ENCODE measurements at regions not wholly inside any gene's neighbourhood (a gene's known extent, or its start where the extent isn't known, plus 50 kb on each side); places are given as distances from the start of the nearest gene placed in this dataset.

DNA sequence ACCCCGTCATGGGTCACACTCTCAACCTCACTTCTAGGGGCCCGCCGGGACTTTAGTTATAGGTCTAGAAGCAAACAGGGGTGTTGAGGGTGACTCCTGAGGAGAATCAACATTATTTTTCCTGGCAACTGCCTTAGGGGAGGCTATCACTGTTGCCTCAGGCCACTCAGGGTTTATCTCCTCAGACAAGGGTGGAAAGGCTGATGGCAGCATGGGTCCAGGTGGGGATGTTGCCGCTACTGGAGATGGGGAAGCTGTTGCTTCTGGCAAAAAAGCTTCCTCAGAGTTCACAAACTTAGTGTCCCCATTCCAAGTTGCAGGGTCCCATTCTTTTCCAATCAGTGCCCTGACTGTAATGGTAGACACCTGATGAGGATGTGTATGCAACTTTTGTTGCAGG lies 467.4 kb upstream of the RGS6 start:
- no peaks in the 10 kb centered on the region for H3K36me3 ChIP-seq (ENCODE audit: control insufficient read depth in 4 of 4, insufficient read depth in 3 of 4, low read depth in 1 of 4, low read length in 3 of 4)
- no peak overlapping the region for H3K9ac ChIP-seq (ENCODE audit: low read depth in 1 of 2, low read length in 2 of 2)
- DNase-seq (ENCODE audit: low spot score): no peak
- no peak overlapping the region for H3K4me3 ChIP-seq (ENCODE audit: low read depth in 1 of 3, low read length in 3 of 3)
- TF ChIP-seq, protein P1, sequence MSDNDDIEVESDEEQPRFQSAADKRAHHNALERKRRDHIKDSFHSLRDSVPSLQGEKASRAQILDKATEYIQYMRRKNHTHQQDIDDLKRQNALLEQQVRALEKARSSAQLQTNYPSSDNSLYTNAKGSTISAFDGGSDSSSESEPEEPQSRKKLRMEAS (IDR thresholded peaks at IDR 0.05): no peak
- TF ChIP-seq, protein P2, sequence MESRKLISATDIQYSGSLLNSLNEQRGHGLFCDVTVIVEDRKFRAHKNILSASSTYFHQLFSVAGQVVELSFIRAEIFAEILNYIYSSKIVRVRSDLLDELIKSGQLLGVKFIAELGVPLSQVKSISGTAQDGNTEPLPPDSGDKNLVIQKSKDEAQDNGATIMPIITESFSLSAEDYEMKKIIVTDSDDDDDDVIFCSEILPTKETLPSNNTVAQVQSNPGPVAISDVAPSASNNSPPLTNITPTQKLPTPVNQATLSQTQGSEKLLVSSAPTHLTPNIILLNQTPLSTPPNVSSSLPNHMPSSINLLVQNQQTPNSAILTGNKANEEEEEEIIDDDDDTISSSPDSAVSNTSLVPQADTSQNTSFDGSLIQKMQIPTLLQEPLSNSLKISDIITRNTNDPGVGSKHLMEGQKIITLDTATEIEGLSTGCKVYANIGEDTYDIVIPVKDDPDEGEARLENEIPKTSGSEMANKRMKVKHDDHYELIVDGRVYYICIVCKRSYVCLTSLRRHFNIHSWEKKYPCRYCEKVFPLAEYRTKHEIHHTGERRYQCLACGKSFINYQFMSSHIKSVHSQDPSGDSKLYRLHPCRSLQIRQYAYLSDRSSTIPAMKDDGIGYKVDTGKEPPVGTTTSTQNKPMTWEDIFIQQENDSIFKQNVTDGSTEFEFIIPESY (IDR thresholded peaks at IDR 0.05): no peak
- TF ChIP-seq YY1 (IDR thresholded peaks at IDR 0.05): no peak
- no peak for TF ChIP-seq FOXA1 (IDR thresholded peaks at IDR 0.05)
- no peak for TF ChIP-seq FOXA2 (IDR thresholded peaks at IDR 0.05)
- TF ChIP-seq, protein P3, sequence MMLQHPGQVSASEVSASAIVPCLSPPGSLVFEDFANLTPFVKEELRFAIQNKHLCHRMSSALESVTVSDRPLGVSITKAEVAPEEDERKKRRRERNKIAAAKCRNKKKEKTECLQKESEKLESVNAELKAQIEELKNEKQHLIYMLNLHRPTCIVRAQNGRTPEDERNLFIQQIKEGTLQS (IDR thresholded peaks at IDR 0.05): no peak
- TF ChIP-seq, protein P4, sequence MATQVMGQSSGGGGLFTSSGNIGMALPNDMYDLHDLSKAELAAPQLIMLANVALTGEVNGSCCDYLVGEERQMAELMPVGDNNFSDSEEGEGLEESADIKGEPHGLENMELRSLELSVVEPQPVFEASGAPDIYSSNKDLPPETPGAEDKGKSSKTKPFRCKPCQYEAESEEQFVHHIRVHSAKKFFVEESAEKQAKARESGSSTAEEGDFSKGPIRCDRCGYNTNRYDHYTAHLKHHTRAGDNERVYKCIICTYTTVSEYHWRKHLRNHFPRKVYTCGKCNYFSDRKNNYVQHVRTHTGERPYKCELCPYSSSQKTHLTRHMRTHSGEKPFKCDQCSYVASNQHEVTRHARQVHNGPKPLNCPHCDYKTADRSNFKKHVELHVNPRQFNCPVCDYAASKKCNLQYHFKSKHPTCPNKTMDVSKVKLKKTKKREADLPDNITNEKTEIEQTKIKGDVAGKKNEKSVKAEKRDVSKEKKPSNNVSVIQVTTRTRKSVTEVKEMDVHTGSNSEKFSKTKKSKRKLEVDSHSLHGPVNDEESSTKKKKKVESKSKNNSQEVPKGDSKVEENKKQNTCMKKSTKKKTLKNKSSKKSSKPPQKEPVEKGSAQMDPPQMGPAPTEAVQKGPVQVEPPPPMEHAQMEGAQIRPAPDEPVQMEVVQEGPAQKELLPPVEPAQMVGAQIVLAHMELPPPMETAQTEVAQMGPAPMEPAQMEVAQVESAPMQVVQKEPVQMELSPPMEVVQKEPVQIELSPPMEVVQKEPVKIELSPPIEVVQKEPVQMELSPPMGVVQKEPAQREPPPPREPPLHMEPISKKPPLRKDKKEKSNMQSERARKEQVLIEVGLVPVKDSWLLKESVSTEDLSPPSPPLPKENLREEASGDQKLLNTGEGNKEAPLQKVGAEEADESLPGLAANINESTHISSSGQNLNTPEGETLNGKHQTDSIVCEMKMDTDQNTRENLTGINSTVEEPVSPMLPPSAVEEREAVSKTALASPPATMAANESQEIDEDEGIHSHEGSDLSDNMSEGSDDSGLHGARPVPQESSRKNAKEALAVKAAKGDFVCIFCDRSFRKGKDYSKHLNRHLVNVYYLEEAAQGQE (IDR thresholded peaks at IDR 0.05): no peak
- no peak for TF ChIP-seq HNF4G (IDR thresholded peaks at IDR 0.05)
- TF ChIP-seq, protein P5, sequence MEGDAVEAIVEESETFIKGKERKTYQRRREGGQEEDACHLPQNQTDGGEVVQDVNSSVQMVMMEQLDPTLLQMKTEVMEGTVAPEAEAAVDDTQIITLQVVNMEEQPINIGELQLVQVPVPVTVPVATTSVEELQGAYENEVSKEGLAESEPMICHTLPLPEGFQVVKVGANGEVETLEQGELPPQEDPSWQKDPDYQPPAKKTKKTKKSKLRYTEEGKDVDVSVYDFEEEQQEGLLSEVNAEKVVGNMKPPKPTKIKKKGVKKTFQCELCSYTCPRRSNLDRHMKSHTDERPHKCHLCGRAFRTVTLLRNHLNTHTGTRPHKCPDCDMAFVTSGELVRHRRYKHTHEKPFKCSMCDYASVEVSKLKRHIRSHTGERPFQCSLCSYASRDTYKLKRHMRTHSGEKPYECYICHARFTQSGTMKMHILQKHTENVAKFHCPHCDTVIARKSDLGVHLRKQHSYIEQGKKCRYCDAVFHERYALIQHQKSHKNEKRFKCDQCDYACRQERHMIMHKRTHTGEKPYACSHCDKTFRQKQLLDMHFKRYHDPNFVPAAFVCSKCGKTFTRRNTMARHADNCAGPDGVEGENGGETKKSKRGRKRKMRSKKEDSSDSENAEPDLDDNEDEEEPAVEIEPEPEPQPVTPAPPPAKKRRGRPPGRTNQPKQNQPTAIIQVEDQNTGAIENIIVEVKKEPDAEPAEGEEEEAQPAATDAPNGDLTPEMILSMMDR (IDR thresholded peaks at IDR 0.05; ENCODE audit: low read depth, low read length, missing input control): no peak
- TF ChIP-seq RAD21 (IDR thresholded peaks at IDR 0.05): no peak
- no peak for TF ChIP-seq RXRA (IDR thresholded peaks at IDR 0.05)
- no peak for TF ChIP-seq HNF4A (conservative IDR thresholded peaks at IDR 0.05)
- TF ChIP-seq GABPA (IDR thresholded peaks at IDR 0.05 in 1 of 2, conservative IDR thresholded peaks at IDR 0.05 in 1 of 2): no peak
- TF ChIP-seq TAF1 (conservative IDR thresholded peaks at IDR 0.05): no peak
- TF ChIP-seq NR2F2 (IDR thresholded peaks at IDR 0.05): no peak
- no peaks in the 10 kb centered on the region for H3K9me3 ChIP-seq (ENCODE audit: control insufficient read depth in 4 of 4, low read length in 3 of 4)
- WGBS: 99% methylated on average over 4 of the region's 4 CpGs
- H3K4me1 ChIP-seq (ENCODE audit: control insufficient read depth in 4 of 4, insufficient read depth in 4 of 4, low read length in 3 of 4): no peaks in the 10 kb centered on the region
- H3K27me3 ChIP-seq (ENCODE audit: control insufficient read depth in 4 of 4, insufficient read depth in 4 of 4, low read length in 3 of 4): no peaks in the 10 kb centered on the region
- H3K27ac ChIP-seq (ENCODE audit: low read depth in 1 of 2, low read length in 2 of 2): no peak overlapping the region

DNA sequence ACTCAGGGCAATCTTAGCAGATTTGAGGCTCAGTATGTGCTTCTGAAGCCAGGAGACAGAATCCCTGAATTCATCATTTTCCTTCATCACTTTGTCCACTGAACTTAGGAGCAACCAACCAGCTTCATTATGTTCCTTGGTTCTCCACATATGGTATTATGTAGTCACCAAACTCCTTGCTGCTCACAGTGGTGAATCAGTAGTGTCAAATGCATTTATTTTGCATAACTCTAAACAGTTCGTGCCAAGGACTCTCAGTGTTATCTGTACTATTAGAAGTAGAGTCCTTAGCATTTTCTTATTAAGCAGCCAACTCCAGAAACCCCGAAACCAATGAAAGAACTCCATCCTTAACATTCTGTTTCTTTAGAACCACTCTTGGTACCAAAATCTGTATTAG lies 466.9 kb upstream of the RGS6 start:
- no peaks in the 10 kb centered on the region for H3K9me3 ChIP-seq (ENCODE audit: control insufficient read depth in 4 of 4, low read length in 3 of 4)
- H3K36me3 ChIP-seq (ENCODE audit: control insufficient read depth in 4 of 4, insufficient read depth in 3 of 4, low read depth in 1 of 4, low read length in 3 of 4): no peaks in the 10 kb centered on the region
- no peak overlapping the region for H3K4me3 ChIP-seq (ENCODE audit: low read depth in 1 of 3, low read length in 3 of 3)
- no peaks in the 10 kb centered on the region for H3K27me3 ChIP-seq (ENCODE audit: control insufficient read depth in 4 of 4, insufficient read depth in 4 of 4, low read length in 3 of 4)
- DNase-seq (ENCODE audit: low spot score): no peak
- H3K27ac ChIP-seq (ENCODE audit: low read depth in 1 of 2, low read length in 2 of 2): no peak overlapping the region
- no peak overlapping the region for H3K9ac ChIP-seq (ENCODE audit: low read depth in 1 of 2, low read length in 2 of 2)
- no peaks in the 10 kb centered on the region for H3K4me1 ChIP-seq (ENCODE audit: control insufficient read depth in 4 of 4, insufficient read depth in 4 of 4, low read length in 3 of 4)
- 92% methylated on average over 2 of the region's 2 CpGs for WGBS
- TF ChIP-seq, protein P1 (IDR thresholded peaks at IDR 0.05): no peak
- TF ChIP-seq, protein P3 (IDR thresholded peaks at IDR 0.05): no peak
- TF ChIP-seq, protein P2 (IDR thresholded peaks at IDR 0.05): no peak
- TF ChIP-seq, protein P4 (IDR thresholded peaks at IDR 0.05): no peak
- TF ChIP-seq RXRA (IDR thresholded peaks at IDR 0.05): no peak
- no peak for TF ChIP-seq GABPA (IDR thresholded peaks at IDR 0.05 in 1 of 2, conservative IDR thresholded peaks at IDR 0.05 in 1 of 2)
- no peak for TF ChIP-seq HNF4G (IDR thresholded peaks at IDR 0.05)
- TF ChIP-seq SP1 (IDR thresholded peaks at IDR 0.05): no peak
- TF ChIP-seq FOXA1 (IDR thresholded peaks at IDR 0.05): no peak
- TF ChIP-seq YY1 (IDR thresholded peaks at IDR 0.05): no peak
- TF ChIP-seq RAD21 (IDR thresholded peaks at IDR 0.05): no peak
- TF ChIP-seq EGR1 (IDR thresholded peaks at IDR 0.05; ENCODE audit: low read depth in 2 of 2): no peak
- no peak for TF ChIP-seq HNF4A (conservative IDR thresholded peaks at IDR 0.05)
- no peak for TF ChIP-seq TAF1 (conservative IDR thresholded peaks at IDR 0.05)
